T-helper 22 cell (primary cell): ENCODE measurements at regions not wholly inside any gene's neighbourhood (a gene's known extent, or its start where the extent isn't known, plus 50 kb on each side); places are given as distances from the start of the nearest gene placed in this dataset.
"Not testable (repeated sequence)": the region's sequence is repeated elsewhere in the genome, so short reads cannot be mapped to it uniquely, and the experiment has no call there.

Source experiments
- DNase-seq: peaks from one replicate; pipeline ENCODE4 v3.0.0-alpha.2; 2020; ENCODE audit warnings: low read depth

DNA sequence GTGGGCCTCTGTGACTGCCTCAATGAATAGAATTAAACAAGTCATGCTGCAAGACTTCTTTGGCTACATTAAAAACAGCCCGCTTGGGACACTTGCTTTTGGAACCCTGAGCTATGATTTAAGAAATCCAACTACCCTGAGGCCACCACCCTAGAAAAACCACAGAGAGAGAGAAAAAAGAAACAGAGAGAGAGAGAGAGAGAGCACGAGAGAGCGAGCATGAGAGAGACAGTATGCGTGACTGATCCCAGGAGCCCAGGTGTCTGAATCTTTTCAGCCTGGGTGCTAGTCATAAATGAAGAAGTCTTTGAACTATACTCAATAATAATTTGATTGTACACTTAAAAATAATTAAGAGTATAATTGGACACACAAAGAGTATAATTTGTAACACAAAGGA lies 123.1 kb upstream of the FREM1 start:
- no peak for DNase-seq

DNA sequence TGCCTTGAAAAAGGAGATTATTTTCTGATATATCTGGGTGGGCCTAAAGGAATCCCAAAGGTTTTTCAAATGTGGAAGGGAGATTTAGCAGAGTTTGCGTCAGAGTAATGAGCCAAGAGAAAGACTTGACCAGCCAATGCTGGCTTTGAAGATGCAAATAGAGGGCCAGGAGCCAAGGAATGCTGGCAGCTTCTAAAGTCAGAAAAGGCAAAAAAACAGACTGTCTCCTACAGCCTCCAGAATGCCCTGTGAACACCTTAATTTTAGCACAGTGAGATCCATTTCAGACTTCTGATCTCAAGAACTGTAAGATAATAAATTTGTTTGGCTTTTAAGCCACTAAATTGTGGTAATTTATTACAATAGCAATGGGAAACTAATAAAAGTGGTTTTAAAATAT lies 122.6 kb upstream of the FREM1 start:
- no peak for DNase-seq

- no peak for DNase-seq
Observed at GRCh38 chr9:15021146-15021545, 110.9 kb upstream of the FREM1 start.

DNA sequence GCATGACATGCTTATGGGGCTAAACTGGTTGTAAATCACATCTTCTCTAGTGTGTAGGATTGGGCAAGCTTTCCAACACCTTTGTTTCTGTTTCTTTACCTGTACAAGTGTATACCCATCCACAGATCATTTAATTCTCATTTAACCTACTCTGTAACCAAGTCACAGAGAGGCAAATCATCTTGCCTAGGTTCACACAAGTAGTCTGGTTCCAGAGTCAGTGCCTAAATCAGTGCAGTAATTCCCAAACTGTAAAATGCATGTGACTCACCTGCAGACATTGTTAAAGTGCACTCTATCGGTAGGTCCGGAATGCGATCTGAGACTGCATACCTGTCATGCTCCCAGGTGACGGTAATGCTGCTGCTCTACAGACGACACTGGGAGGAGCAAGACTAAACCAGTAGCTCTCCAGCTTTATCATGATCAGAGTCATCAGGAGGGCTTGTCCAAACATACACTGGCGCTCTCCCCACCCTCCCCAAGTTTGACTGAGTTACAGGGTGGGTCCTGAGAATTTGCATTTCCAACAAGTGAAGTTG lies 107.9 kb upstream of the FREM1 start:
- DNase-seq: no peak

GRCh38 chr9:15010581-15010980 lies 100.4 kb upstream of the FREM1 start:
- no peak for DNase-seq

DNA sequence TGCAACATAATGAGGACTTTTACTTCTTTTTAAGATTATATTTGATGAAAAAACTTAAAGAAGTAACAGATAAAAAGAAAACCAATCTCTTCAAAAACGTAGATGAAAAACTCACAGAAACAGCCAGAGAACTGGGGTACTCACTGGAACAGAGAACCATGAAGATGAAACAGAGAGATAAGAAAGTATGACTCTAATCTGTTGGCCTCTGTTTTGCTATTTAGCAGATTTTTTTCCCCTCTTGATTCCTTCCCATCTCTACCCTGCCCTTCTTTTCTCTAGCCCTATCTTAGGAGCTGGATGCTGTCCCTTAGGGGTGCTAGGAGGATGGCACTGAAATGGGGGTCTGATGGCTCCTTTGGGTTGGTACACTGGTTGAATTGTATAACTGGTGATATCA lies 97.5 kb upstream of the FREM1 start:
- DNase-seq: no peak

- no peak for DNase-seq
Observed at GRCh38 chr9:14994738-14995137, 84.5 kb upstream of the FREM1 start.

DNA sequence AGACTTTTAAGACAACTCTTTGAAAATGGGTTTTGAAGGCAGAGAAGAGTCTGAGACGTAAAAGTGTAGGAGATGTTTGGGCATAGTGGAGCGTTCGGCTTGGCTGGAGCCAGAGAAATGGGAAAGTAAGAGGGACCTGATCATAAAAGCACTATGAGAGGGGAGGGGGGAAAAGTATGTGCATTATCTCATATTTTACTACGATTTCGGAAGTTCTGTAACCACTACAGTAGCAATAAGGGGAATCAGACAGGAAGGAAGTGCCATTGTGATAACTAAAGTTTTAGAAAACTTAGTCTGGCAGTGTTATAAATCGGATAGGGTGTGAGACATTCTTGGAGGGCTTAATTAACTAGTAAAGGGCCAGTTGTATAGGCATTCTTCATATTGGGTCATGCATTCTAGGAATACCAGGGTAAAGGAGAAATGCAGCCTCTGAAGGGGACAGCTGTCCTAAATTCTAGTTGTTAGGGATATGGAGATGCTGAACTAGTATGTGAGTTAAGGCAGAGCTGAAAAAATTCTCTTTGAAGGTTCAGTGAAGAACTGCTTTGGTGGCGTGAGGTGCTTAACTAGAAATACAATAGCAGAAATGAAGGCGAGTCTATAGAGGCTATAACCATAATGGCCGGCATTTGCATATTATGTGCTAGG lies 83.8 kb upstream of the FREM1 start:
- no peak for DNase-seq

DNA sequence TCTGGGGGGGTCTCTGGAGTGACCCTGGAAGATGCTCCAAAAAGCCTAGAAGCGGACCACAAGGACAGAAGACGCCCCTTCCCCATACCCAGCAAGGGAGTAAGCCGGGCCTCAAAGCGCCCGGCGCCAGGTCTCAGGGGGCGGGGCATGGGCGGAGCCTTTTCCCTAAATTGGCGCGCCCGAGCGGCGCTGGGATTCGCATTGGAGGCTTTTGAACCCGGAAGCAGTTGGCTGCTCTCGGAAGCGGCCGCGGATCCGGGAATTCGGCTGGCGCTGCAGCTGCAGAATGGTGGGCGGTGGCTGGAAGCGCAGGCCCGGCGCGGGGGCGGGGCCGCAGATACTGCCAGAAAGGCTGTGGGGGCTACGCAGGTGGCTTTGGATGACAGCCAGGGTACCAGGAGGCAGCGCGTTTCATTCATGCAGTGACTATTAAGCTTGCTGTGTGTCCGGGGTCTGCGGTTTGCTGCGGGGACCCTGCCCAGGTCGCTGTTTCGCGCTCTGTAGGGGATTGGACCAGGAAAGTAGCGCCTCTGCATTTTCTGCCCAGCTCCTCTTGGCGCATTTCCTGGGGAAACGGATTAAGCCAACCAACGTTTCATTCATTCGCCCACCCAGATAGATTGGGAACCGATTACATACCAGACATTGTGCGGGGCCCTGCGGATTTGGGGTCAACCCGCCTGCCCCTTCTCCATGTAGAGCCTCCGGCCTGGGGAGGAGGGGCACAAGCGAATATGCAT lies 83.0 kb upstream of the FREM1 start:
- peak; percentile 26 for DNase-seq

DNA sequence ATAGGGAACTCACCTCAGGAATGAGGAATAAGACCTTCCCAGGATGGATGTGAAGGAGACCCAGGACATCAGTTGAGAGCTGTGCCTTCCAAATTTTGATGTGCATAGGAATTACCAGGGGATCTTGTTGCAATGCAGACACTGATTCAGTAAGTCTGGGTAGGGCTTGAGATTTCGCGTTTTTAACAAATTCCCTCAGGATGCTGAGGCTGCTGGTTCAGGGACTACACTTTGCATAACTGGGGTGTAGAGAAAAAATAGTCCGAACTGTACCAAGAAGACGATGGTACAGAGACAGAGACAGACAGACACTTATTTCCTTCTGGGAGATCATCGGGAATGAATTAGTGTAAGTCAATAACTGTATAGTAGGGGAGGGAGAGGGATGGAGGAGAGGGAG lies 82.3 kb upstream of the FREM1 start:
- no peak for DNase-seq

DNA sequence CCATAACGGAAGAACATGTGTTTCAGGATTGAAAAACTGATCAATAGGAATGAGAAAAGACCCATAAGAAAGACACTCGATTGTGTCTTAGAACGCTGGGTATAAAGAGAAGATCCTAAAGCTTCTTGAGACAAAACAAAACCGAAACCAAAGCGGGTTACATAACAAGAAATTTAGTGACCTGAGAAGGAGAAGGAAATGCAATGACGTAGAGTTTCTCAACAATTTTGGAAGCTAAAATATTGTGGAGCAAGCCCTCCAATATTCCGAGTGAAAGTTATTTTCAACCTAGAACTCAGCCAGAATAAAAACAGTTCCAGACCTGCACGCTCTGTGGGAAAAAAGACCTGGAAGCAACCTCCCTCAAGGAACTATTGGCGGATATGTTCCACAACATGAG lies 81.9 kb upstream of the FREM1 start:
- no peak for DNase-seq

DNA sequence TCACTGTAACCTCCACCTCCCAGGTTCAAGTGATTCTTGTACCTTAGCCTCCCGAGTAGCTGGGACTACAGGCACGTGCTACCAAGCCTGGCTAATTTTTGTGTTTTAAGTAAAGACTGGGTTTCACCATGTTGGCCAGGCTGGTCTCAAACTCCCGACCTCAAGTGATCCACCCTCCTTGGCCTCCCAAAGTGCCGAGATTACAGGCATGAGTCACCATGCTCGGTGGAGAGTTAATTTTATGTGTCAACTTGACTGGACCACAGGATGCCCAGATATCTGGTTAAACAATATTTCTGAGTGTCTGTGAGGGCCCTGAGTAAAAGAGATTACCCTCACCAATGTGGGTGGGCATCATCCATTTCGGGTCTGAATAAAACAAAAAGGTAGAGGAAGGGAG lies 80.4 kb upstream of the FREM1 start:
- not testable (repeated sequence) for DNase-seq

DNA sequence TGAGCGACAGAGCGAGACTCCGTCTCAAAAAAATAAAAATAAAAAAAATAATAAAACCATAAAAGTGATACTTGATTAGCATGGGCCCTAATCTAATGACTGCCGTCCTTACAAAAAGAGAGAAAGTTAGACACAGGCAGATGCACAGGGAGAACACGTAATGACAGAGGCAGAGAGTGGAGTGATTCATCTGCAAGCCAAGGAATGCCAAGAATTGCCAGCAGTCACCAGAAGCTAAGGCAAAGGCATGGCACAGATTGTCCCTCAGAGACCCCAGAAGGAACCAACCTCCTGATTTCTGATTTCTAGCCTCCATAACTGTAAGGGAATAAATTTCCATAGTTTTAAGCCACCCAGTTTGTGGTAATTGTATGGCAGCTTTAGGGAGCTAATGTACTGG lies 79.6 kb upstream of the FREM1 start:
- DNase-seq: no peak

DNA sequence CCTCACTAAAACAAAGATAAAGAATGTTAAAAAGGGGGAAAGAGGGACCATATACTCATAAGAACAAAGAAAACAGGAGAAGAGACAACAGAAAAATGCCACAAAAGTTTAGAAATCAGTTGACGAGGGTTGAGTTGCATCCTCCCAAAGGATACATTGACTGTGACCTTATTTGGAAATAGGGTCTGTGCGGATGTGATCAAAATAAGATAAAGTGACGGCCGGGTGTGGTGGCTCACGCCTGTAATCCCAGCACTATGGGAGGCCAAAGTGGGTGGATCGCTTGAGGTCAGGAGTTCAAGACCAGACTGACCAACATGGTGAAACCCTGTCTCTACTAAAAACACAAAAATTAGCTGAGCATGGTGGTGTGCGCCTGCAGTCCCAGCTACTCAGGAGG lies 79.1 kb upstream of the FREM1 start:
- DNase-seq: not testable (repeated sequence)

DNA sequence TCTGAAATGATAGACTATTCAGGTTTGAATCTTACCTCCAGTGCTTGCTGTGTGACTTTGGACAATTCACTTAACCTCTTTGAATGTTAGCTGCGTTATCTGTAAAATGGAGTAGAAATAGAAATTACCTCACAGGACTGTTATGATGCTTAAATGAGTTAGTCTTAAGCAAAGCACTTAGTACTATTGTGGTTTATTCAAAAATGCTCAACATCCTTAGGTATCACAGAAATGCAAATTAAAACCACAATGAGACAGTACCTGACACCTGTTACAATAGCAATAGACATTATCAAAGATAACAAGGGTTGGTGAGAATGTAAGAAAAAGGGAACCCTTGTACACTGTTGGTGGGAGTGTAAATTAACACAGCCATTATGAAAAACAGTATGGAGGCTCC lies 77.6 kb upstream of the FREM1 start:
- DNase-seq: no peak

DNA sequence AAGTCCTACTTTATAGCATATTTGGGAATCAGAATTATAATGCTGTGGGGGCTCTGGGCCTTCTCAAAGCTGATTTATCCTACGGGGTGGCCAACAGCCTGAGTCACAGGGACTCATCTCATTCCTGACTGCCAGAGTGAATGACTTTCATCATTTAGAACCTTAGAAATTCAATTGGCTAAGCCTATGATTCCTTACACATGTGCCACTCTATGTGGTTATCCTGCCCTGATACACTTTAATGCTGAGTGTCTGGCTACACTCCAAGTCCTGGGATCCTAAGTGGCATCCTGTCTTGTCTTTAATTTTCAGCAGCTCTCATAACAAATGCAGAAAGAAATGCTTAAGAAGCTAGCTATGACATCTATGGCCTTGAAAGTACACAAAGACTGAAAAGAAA lies 75.2 kb upstream of the FREM1 start:
- no peak for DNase-seq

DNA sequence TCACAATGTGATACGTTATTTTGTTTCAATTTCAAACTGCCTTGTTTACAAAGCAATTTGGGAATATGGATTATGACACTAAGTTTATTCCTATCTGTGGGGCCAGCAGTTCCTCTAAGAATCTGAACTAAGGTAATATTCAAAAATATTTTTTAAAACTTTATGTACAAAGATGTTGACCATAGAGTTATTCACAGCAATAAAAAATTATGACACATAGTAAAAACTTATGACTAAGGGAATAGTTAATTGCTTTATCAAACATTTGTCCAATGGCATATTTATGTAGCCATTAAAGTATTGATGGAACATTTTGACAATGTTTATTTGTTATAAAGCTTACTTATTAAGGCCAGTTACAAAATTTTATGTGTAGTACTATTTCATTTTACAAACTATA lies 73.4 kb upstream of the FREM1 start:
- no peak for DNase-seq

DNA sequence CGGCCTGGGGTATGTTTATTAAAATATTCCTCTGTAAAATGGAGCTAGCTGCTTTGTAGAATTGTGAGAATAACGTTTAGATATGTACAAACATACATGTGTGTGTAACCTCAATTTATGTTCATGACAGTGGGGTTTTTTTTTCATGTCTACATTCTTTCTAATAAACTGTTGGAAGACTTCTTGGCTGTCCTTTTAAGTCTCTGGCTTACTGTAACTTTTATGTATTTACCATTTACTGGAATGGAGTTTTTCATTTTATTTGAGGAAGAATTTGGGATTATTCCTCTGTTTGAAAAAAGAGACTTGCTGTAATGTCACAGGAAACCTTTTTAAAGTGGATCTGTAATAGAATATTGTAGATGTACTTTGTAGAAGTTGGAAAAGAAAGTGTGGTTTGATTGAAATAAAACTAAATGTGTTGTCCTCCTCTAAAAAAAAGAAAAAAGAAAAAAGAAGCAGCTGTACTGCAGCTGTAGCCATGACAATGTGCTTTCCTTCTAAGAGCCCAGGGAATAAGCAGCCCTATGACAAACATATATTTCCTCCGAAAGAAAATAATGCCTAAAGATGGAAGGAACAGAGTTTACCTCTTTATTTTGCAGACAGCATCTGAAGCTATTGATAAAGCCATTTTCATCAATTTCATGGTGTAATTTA lies 71.2 kb upstream of the FREM1 start:
- DNase-seq: no peak

DNA sequence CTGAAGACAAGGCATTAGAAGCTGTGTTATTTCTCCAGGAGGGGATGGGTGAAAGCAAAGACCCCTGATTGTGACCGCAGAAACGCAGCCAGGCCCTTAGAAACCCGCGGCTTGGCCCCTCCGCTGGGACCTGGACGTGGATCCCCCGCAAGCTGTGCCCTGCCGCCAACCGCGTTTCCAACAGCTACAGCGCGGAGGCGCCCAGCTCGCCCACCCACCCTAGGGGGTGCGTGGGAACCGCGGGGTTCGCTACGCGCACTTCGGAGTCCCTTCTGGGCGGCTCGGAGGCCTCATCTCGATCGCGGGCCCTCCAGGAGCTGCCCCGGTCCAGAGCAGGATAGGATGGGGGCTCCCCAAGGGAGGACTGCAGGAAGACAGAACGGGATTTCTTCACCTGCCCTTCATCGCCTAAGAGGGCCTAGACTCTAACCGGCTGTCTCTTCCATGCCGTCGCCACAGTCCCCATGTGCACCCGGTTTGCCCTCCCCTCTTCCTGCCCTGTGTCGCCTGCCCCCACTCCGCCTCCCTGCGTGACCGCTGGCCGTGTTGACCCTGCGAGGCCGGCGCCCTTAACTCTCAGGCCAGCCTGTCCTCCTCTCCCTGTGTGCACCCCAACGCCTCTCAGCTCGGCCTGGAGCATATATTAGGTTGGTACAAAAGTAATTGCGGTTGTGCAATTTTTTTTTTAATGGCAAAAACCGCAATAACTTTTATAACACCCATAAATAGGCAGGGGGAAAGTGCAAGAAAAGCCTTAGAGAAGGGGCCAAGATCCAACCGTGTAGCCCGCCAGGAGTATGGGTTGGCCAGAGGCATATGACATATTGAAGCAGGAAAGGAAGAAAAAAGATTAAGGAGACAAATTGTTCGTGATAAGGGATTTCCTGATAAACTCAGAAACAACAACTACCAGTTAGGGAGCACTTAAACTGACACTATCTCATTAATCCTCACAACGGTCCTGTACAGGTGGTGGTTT lies 68.1 kb upstream of the FREM1 start:
- no peak for DNase-seq

DNA sequence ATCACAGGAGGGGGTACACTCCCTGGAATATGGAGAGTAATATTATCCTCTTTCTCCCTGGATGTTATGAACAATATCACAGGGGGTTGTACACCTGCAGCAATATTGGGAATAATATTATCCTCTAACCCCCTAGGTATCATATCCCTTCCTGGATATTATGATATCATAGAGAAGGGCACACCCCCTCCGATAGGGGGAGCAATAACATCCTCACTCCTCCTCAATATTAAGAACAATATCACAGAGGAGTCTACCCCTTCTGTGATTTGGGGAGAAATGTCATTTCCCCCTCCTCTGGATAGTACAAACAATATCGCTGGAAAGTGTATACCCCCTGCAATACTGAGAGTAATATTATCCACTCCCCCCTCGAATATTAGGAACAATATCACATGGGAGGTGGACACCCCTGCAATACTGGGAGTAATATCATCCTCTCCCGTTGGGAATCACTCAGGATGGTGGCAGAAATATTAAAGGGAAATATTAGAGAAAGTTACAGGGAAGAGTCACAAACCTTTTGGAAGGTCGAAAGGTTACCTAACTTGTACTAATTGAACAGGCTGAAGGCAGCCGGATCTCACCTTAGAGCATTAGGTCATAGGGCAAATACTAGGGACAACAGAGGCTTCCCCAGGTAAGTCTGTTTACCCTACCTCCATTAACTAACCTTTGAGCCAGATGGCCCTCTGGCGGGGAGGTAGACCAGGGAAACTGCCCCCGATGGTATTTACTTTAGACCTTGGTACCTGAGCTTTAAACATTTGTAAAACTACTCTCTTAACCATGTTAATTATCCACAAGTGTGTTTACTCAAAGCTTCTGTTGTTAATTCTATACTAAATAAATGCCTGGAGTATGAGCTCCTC lies 57.5 kb upstream of the FREM1 start:
- DNase-seq: no peak
